Caco-2 (cell line): ENCODE measurements at regions not wholly inside any gene's neighbourhood (a gene's known extent, or its start where the extent isn't known, plus 50 kb on each side); places are given as distances from the start of the nearest gene placed in this dataset.

ENCODE experiments used
- BruUV-seq: library from RNA; stranded (reverse); fragments of 400-500 nt; replicated peaks from 2 replicates; lab custom pipeline; 2021; lab: Mats Ljungman, UMichigan
- CTCF ChIA-PET: fragments of 300-600 bp; sonication (Branson Sonifier 250); formaldehyde crosslinking; loops from one replicate; lab custom pipeline; 2022; ENCODE audit warnings: antibody characterized with exemption; lab: Charles Lee
- POLR2A ChIA-PET: fragments of 300-600 bp; sonication (Branson Sonifier 250); formaldehyde crosslinking; loops from one replicate; lab custom pipeline; 2022; ENCODE audit warnings: antibody characterized with exemption; lab: Charles Lee
- DNase-seq, 2 experiments: peaks; one replicate each; pipeline versions ENCODE4 v3.0.0 to v3.0.0-alpha.2; 2020 to 2022
- H3K27me3 ChIP-seq: replicated peaks from 2 replicates; pipeline ENCODE4 v1.6.0; 2011; ENCODE audit warnings: low read length; ENCODE audit not compliant: control insufficient read depth, insufficient read depth
- H3K36me3 ChIP-seq: 2 replicates; pipeline ENCODE4 v1.5.1; 2011; ENCODE audit warnings: low read length; ENCODE audit not compliant: control insufficient read depth, insufficient read depth
- H3K4me1 ChIP-seq: fragments of 250-450 bp; sonication (Bioruptor Pico); 2 replicates; pipeline ENCODE4 v1.5.1; 2020; ENCODE audit warnings: mild to moderate bottlenecking
- H3K4me3 ChIP-seq: 2 replicates; pipeline ENCODE4 v1.5.1; 2011; ENCODE audit warnings: low read depth, mild to moderate bottlenecking, control low read depth, low read length
- H3K9me3 ChIP-seq: fragments of 250-450 bp; sonication (Bioruptor Pico); 2 replicates; pipeline ENCODE4 v1.5.1; 2020; ENCODE audit warnings: mild to moderate bottlenecking, moderate library complexity
- H3K27ac Mint-ChIP-seq: one replicate; pipeline ENCODE4 v1.8.0; 2022; ENCODE audit warnings: mixed read lengths; ENCODE audit not compliant: unreplicated experiment
- H3K27me3 Mint-ChIP-seq: one replicate; pipeline ENCODE4 v1.8.0; 2022; ENCODE audit warnings: mixed read lengths; ENCODE audit not compliant: insufficient read depth, unreplicated experiment
- H3K36me3 Mint-ChIP-seq: one replicate; pipeline ENCODE4 v1.8.0; 2022; ENCODE audit warnings: mild to moderate bottlenecking, mixed read lengths; ENCODE audit not compliant: insufficient read depth, unreplicated experiment
- H3K4me1 Mint-ChIP-seq: one replicate; pipeline ENCODE4 v1.8.0; 2022; ENCODE audit warnings: low read depth, mixed read lengths; ENCODE audit not compliant: unreplicated experiment
- H3K4me3 Mint-ChIP-seq: one replicate; pipeline ENCODE4 v1.8.0; 2022; ENCODE audit warnings: mild to moderate bottlenecking, moderate library complexity, mixed read lengths; ENCODE audit not compliant: unreplicated experiment
- H3K9me3 Mint-ChIP-seq: one replicate; pipeline ENCODE4 v1.8.0; 2022; ENCODE audit warnings: mixed read lengths; ENCODE audit not compliant: unreplicated experiment
- intact Hi-C: fragments of 100-400 bp; cut with micrococcal nuclease; formaldehyde crosslinking; loops from one replicate; pipeline ENCODE4 v1.10.0; 2022; ENCODE audit not compliant: unreplicated experiment
- TF ChIP-seq, protein P1 (sequence below), 2 experiments: fragments of 200-600 bp in 1 of 2; IDR thresholded peaks; 1 replicate in 1 of 2; 2 replicates in 1 of 2; pipeline versions ENCODE4 v1.5.1 to v1.8.0; 2011 to 2022; ENCODE audit warnings: antibody characterized with exemption in 1 of 2, control low read depth in 1 of 2, inconsistent platforms in 1 of 2, low read depth in 1 of 2, low read length in 1 of 2, mild to moderate bottlenecking in 1 of 2, moderate library complexity in 1 of 2; ENCODE audit not compliant: insufficient read depth in 1 of 2, severe bottlenecking in 1 of 2, unreplicated experiment in 1 of 2

DNA sequence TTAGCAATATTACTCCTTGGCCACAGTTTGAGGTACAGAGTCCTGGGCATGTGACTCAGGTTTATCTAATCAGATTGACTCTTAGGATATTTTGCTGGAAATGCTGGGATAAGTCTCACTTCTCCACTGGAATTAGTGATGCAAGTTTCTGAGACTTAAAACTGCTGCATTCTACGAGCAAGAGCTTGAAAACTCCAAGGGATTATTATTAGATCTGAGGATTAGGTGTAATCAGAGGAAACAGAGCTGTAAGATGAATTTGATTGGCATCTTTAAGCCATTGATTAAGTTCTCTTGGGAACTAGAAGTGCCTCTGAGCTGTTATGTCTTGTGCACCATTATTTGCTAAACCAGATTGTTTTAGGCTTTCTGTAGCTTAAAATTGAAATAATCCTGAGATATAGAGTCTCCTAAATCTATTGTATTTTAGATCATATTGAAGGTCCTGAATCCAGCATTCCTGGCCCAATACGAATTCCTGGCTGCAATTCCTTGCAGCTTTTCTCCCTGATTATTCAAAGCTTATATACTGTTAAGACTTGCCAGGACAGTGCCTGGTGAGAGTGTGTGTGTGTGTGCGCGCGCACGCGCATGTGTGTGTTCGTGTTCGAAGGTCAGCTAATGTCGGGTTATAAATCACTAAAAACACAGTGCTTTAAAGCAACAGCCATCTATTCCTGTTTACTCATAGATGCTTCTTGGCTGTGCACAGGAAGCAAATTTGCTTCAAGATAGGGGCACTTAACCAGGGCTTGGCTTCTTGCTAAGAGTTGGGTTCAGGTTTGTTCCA lies 735.1 kb downstream of the STIM2 start:
- Mint-ChIP-seq H3K4me3 (no peak overlapping the region), H3K9me3 (no peaks in the 10 kb centered on the region), H3K36me3 (no peaks in the 10 kb centered on the region), H3K4me1 (no peaks in the 10 kb centered on the region), H3K27me3 (peaks cover 2% of the 10 kb centered on the region), H3K27ac (no peak overlapping the region)
- ChIA-PET CTCF (no interaction called here), POLR2A (no interaction called here)
- no peaks in the 10 kb centered on the region for H3K9me3 ChIP-seq
- TF ChIP-seq, protein P1, sequence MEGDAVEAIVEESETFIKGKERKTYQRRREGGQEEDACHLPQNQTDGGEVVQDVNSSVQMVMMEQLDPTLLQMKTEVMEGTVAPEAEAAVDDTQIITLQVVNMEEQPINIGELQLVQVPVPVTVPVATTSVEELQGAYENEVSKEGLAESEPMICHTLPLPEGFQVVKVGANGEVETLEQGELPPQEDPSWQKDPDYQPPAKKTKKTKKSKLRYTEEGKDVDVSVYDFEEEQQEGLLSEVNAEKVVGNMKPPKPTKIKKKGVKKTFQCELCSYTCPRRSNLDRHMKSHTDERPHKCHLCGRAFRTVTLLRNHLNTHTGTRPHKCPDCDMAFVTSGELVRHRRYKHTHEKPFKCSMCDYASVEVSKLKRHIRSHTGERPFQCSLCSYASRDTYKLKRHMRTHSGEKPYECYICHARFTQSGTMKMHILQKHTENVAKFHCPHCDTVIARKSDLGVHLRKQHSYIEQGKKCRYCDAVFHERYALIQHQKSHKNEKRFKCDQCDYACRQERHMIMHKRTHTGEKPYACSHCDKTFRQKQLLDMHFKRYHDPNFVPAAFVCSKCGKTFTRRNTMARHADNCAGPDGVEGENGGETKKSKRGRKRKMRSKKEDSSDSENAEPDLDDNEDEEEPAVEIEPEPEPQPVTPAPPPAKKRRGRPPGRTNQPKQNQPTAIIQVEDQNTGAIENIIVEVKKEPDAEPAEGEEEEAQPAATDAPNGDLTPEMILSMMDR (IDR thresholded peaks at IDR 0.05; ENCODE audit: insufficient read depth in 1 of 2, low read depth in 1 of 2, low read length in 1 of 2, severe bottlenecking in 1 of 2, unreplicated experiment in 1 of 2) = no peak
- no peak overlapping the region for H3K4me3 ChIP-seq
- H3K36me3 ChIP-seq = no peaks in the 10 kb centered on the region
- no peaks in the 10 kb centered on the region for H3K4me1 ChIP-seq
- no peaks in the 10 kb centered on the region for H3K27me3 ChIP-seq
- peak in 1 of 2 experiments; percentile 7 for DNase-seq
- BruUV-seq = no TSS peak
- intact Hi-C loops = no loop called here

GRCh38 chr4:27602172-27602571 lies 741.5 kb downstream of the STIM2 start:
- Mint-ChIP-seq H3K4me1 (no peaks in the 10 kb centered on the region), H3K27ac (no peak overlapping the region), H3K27me3 (no peaks in the 10 kb centered on the region), H3K4me3 (no peak overlapping the region), H3K9me3 (no peaks in the 10 kb centered on the region), H3K36me3 (no peaks in the 10 kb centered on the region)
- TF ChIP-seq, protein P1 (IDR thresholded peaks at IDR 0.05; ENCODE audit: insufficient read depth in 1 of 2, low read depth in 1 of 2, low read length in 1 of 2, severe bottlenecking in 1 of 2, unreplicated experiment in 1 of 2) = no peak
- H3K4me3 ChIP-seq = no peak overlapping the region
- H3K36me3 ChIP-seq = no peaks in the 10 kb centered on the region
- intact Hi-C loops = no loop called here
- BruUV-seq = no TSS peak
- H3K9me3 ChIP-seq = no peaks in the 10 kb centered on the region
- ChIA-PET POLR2A (no interaction called here), CTCF (no interaction called here)
- H3K4me1 ChIP-seq = no peaks in the 10 kb centered on the region
- DNase-seq = no peak
- H3K27me3 ChIP-seq = no peaks in the 10 kb centered on the region

DNA sequence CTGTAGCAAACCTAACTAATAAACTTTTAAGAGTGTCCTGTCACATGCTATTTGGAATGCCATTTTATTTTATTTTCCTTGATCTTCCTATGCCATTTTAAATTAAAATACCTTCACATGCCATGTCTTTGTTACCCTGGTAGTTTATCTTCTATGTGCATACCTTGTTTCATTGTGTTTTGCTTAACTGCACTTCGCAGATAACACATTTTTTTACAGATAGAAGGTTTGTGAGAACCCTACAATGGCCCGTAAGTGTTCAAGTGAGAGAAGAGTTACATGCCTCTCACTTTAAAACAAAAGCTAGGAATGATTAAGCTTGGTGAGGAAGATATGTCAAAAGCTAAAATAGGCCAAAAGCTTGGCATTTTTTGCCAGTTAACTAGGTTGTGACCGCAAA lies 744.1 kb downstream of the STIM2 start:
- POLR2A ChIA-PET = no interaction called here
- Histone ChIP-seq H3K36me3 (no peaks in the 10 kb centered on the region), H3K4me1 (no peaks in the 10 kb centered on the region), H3K9me3 (no peaks in the 10 kb centered on the region), H3K27me3 (no peaks in the 10 kb centered on the region), H3K4me3 (no peak overlapping the region)
- no TSS peak for BruUV-seq
- intact Hi-C loops = no loop called here
- TF ChIP-seq, protein P1 (IDR thresholded peaks at IDR 0.05; ENCODE audit: insufficient read depth in 1 of 2, low read depth in 1 of 2, low read length in 1 of 2, severe bottlenecking in 1 of 2, unreplicated experiment in 1 of 2) = no peak
- H3K36me3 Mint-ChIP-seq = no peaks in the 10 kb centered on the region
- no peak for DNase-seq
- H3K27me3 Mint-ChIP-seq = no peaks in the 10 kb centered on the region
- H3K4me1 Mint-ChIP-seq = no peaks in the 10 kb centered on the region
- no peaks in the 10 kb centered on the region for H3K9me3 Mint-ChIP-seq
- H3K27ac Mint-ChIP-seq = no peak overlapping the region
- no peak overlapping the region for H3K4me3 Mint-ChIP-seq
- CTCF ChIA-PET = no interaction called here
